Right hindlimb (tissue), 1 donor: ENCODE measurements at regions not wholly inside any gene's neighbourhood (a gene's known extent, or its start where the extent isn't known, plus 50 kb on each side); places are given as distances from the start of the nearest gene placed in this dataset.

Experiments
- DNase-seq: peaks from one replicate; pipeline ENCODE4 v3.0.0-alpha.2; 2018

- DNase-seq: no peak
These were observed 222.6 kb downstream of the SOD2 start for GRCh38 chr6:159470397-159470796.

DNA sequence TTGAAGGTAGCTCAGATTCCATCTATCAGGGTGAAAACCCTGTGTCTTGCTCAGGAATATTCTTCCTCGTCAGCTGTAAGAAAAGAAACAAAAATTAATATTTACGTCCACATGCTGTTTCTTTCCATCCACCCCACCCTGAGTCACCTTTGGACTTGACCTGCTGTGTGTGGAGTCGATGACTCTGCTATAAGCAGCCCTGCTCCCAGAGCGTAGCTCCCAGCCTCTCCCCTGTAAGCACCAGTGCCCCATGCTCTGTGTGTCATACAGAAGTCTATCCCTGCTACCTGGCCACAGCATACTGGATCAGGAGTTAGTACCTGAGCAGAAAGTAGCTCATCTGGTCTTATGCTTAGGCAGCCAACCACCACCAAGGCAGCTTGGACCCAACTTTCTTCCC is 223.6 kb downstream of the SOD2 start:
- DNase-seq: no peak

DNA sequence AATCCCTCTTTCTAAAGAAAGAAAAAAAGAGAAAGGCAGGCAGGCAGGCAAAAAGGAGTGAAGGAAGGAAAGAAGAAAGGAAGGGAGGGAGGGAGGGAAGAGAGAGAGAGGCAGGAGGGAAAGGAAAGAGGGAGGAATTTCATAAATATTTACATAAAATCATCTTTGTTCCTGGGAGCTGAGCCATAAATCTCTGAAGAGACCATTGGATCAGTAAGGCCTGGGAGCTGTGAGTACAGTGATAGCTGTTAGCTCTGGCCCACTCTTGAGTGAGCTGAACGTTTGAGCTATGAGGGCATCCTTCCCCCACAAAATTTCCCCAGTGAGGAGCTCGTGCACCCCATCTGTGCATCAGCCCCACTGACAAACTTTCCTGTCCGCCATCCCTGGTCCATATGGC is 224.0 kb downstream of the SOD2 start:
- DNase-seq: no peak

GRCh38 chr6:159467473-159468041 is 225.5 kb downstream of the SOD2 start:
- no peak for DNase-seq

DNA sequence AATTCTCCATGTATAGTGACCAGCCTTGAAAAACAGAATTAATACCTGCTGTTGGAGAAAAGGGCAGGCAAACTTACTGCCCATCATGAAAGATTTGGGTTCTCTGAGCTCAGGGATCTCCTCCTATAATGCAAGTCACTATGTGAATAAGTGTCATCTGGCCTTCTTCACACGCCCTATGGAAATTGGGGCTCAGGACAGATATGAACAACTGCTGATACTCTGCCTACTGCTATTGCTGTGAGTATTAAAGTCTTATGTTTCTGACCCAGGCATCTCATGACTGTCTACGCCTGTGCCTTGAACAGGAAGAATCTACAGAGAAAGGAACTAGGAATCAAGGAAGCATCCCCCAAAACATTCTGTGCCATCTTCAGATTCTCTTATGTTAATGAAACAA is 226.1 kb downstream of the SOD2 start:
- no peak for DNase-seq

GRCh38 chr6:159464816-159465215 is 228.2 kb downstream of the SOD2 start:
- peak; percentile 75 for DNase-seq

DNA sequence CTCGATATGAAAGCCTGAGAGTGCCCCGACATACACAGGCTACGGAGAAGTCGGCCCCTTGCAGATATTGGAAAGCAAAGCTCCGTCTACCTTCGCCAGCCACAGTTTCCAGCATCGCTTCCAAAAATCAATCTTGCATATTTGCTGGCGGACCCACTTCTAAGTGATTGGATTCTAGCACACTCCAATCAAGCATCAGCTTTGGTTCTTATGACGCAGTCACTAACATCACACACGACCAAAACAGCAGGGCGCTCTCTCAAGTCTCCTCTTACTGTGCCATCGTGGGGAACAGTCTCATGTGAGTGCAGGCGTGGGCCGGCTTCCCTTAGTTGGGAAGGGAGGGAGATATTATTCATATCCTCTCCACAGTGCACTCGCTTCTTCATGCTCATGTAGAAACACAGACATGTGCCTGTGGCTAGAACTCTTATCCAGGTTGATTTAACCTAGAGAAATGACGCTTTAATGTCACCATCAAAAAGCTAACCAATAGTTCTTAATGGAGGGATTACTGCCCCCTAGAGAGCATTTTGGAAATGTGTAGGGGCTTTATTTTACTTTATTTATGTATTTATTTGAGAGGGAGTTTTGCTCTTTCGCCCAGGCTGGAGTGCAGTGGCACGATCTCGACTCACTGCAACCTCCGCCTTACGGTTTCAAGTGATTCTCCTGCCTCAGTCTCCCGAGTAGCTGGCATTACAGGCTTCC is 229.8 kb downstream of the SOD2 start:
- DNase-seq: peak; percentile 62

DNA sequence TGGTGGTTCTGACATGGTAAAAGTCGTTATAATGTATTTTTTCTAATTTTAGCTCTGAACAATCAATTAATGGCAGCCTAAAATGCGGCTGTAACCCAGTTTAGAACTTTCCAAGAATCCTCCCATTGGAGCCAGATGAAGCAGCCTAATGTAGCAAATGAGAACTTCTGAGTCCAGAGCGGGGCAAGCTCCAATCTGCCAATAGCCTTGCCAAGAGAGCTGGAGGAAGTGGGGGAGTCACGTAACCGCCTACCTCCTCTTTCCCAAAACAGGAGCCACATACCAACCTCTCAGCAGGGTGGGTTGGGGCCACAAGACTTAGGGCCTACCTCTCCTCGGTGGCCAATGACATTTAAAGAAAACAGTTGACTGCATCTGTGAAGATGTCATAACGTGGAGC is 230.6 kb downstream of the SOD2 start:
- DNase-seq: no peak

GRCh38 chr6:159461998-159462397 is 231.0 kb downstream of the SOD2 start:
- no peak for DNase-seq

GRCh38 chr6:159461266-159461665 is 231.8 kb downstream of the SOD2 start:
- DNase-seq: no peak

GRCh38 chr6:159460476-159460875 is 232.6 kb downstream of the SOD2 start:
- no peak for DNase-seq

- no peak for DNase-seq
These were observed 236.7 kb downstream of the SOD2 start for GRCh38 chr6:159456349-159456748.

DNA sequence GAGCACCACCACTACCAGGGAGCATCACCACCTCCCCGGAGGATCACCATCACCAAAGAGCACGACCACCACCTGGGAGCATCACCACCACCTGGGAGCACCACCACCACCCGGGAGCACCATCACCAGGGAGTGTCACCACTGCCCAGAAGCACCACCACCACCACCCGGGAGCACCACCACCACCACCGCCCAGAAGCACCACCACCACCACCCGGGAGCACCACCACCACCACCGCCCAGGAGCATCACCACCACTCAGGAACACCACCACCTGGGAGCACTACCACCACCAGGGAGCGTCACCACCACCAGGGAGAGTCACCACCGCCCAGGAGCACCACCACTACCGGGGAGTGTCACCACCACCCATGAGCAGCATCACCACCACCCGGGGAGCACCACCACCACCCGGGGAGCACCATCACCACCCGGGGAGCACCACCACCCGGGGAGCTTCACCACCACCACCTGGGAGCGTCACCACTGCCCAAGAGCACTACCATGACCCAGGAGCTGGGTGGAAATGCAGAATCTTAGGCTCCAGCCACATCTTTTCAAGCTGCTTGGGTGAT is 237.3 kb downstream of the SOD2 start:
- DNase-seq: no peak

GRCh38 chr6:159450815-159451465 is 242.1 kb downstream of the SOD2 start:
- DNase-seq: no peak

GRCh38 chr6:159446340-159446739 is 246.7 kb downstream of the SOD2 start:
- peak; percentile 53 for DNase-seq

DNA sequence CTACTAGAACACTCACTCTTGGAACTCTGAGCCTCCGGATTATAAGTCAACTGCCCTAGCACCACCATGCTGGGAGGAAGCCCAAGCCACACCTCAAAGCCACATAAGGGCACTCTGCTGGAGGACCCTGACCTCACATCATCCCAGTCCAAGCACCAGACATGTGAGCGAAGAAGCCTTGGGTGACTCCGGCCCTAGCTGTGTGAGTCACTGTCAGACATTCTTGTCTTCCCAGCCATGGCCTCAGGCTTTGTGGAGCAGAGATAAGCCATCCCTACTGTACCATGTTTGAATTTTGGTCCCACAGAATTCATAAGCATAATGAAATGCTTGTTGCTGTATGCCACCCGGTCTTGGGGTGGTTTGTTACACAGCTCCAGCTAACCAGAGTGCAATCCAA is 247.7 kb downstream of the SOD2 start:
- DNase-seq: no peak

- peak; percentile 86 for DNase-seq
These were observed 248.8 kb downstream of the SOD2 start for GRCh38 chr6:159444056-159444760.

- DNase-seq: no peak
These were observed 249.6 kb downstream of the SOD2 start for GRCh38 chr6:159443417-159443920.

GRCh38 chr6:159441704-159441981 is 251.4 kb downstream of the SOD2 start:
- DNase-seq: no peak

DNA sequence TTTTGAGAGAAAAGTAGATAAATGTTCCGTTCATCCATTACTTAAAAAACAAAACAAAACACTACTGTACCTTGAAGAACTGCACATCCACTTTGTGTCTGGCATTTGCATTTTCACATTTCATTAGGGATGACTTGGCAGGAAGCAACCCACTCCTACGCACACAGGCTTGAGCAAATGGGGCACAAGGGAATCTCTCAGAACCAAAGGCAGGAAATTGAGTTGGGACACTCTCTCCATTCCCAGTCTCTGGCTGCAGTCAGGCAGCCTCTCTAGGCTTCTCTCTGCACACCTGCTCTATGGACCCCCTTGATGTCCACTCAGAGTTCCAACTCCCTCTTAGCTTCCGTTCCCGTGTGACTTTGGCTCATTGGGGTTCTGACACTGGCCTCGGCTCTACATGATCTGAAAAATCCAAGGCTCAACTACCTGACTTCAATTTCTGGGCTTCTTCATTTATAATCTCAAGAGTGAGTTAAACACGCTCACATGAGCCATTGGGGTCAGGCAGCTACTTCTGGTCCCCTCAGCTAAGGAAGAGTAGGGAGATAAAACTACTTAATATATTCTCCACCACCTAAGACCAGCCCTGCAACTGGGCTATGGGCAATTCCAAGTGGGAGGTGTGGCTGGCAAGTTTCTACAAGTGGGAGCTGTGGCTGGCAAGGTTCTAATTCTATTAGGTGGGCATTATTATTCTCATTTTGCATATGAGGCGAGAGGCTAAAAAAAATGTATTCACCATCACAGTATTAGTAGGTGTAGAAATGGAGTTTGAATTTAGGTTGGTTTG is 251.9 kb downstream of the SOD2 start:
- peak; percentile 81 for DNase-seq

GRCh38 chr6:159440349-159440748 is 252.7 kb downstream of the SOD2 start:
- DNase-seq: peak; percentile 45

DNA sequence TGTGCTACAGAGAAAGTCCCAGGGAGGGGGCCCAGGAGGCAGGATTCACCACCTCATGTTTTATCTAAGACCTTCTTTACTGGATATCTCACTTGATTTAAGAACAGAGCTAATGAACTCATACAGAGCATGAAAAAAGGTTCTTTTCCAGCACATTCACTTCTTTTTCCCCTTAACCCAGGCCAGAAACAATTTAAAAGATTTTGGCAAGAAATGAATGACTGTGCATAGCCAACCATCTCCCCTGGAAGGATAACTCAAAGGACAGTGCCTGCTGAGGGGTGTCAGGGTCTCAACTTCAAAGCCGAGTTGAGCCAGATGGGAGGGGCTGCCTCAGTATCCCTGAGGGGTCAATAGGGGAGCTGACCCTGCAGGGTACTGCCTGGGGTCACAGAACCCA is 253.4 kb downstream of the SOD2 start:
- DNase-seq: peak; percentile 39

- no peak for DNase-seq
These were observed 254.9 kb downstream of the SOD2 start for GRCh38 chr6:159438106-159438505.
